ENCODE measurements at regions not wholly inside any gene's neighbourhood (a gene's known extent, or its start where the extent isn't known, plus 50 kb on each side); places are given as distances from the start of the nearest gene placed in this dataset.

GRCh38 chr1:229130028-229130668 is 140.8 kb upstream of the RAB4A start:
- H3K9me3 Mint-ChIP-seq = peaks cover 16% of the 10 kb centered on the region
- ATAC-seq (no peak), DNase-seq (ENCODE audit: low spot score) (no peak)
- H3K4me3 Mint-ChIP-seq = no peak overlapping the region
- Histone ChIP-seq H4K20me1 (replicated peaks; ENCODE audit: insufficient read depth) (no peaks in the 10 kb centered on the region), H3K4me1 (ENCODE audit: insufficient read depth) (no peaks in the 10 kb centered on the region; the same call in 1 of the 2 replicates), H2AFZ (peak overlapping the region; percentile 91), H3K4me3 (no peak overlapping the region), H3K9me2 (ENCODE audit: insufficient read depth) (0 out of 2 replicates have a peak, but pooled peaks cover 10% of the 10 kb centered on the region), H3K36me3 (ENCODE audit: insufficient read depth) (peaks cover 2% of the 10 kb centered on the region; the same call in 1 of the 2 replicates), H3K27ac (ENCODE audit: low read depth) (no peak overlapping the region), H3K27me3 (ENCODE audit: insufficient read depth) (no peaks in the 10 kb centered on the region), H3K79me2 (replicated peaks; ENCODE audit: insufficient read depth) (no peaks in the 10 kb centered on the region), H3F3A (replicated peaks; ENCODE audit: low read depth) (no peaks in the 10 kb centered on the region), H3K4me2 (no peak overlapping the region)
- H3K4me1 Mint-ChIP-seq = peaks cover 10% of the 10 kb centered on the region
- no peak overlapping the region for H3K27ac Mint-ChIP-seq
- TF ChIP-seq ZNF114 (CRISPR knock-in tag; IDR thresholded peaks at IDR 0.05) (no peak), CREB1 (CRISPR knock-in tag; IDR thresholded peaks at IDR 0.05; ENCODE audit: low read depth) (no peak), POLR2AphosphoS5 (IDR thresholded peaks at IDR 0.05; ENCODE audit: low read depth) (no peak), ZNF331 (CRISPR knock-in tag; IDR thresholded peaks at IDR 0.05; ENCODE audit: low read depth) (no peak)
- TF ChIP-seq, protein P1, sequence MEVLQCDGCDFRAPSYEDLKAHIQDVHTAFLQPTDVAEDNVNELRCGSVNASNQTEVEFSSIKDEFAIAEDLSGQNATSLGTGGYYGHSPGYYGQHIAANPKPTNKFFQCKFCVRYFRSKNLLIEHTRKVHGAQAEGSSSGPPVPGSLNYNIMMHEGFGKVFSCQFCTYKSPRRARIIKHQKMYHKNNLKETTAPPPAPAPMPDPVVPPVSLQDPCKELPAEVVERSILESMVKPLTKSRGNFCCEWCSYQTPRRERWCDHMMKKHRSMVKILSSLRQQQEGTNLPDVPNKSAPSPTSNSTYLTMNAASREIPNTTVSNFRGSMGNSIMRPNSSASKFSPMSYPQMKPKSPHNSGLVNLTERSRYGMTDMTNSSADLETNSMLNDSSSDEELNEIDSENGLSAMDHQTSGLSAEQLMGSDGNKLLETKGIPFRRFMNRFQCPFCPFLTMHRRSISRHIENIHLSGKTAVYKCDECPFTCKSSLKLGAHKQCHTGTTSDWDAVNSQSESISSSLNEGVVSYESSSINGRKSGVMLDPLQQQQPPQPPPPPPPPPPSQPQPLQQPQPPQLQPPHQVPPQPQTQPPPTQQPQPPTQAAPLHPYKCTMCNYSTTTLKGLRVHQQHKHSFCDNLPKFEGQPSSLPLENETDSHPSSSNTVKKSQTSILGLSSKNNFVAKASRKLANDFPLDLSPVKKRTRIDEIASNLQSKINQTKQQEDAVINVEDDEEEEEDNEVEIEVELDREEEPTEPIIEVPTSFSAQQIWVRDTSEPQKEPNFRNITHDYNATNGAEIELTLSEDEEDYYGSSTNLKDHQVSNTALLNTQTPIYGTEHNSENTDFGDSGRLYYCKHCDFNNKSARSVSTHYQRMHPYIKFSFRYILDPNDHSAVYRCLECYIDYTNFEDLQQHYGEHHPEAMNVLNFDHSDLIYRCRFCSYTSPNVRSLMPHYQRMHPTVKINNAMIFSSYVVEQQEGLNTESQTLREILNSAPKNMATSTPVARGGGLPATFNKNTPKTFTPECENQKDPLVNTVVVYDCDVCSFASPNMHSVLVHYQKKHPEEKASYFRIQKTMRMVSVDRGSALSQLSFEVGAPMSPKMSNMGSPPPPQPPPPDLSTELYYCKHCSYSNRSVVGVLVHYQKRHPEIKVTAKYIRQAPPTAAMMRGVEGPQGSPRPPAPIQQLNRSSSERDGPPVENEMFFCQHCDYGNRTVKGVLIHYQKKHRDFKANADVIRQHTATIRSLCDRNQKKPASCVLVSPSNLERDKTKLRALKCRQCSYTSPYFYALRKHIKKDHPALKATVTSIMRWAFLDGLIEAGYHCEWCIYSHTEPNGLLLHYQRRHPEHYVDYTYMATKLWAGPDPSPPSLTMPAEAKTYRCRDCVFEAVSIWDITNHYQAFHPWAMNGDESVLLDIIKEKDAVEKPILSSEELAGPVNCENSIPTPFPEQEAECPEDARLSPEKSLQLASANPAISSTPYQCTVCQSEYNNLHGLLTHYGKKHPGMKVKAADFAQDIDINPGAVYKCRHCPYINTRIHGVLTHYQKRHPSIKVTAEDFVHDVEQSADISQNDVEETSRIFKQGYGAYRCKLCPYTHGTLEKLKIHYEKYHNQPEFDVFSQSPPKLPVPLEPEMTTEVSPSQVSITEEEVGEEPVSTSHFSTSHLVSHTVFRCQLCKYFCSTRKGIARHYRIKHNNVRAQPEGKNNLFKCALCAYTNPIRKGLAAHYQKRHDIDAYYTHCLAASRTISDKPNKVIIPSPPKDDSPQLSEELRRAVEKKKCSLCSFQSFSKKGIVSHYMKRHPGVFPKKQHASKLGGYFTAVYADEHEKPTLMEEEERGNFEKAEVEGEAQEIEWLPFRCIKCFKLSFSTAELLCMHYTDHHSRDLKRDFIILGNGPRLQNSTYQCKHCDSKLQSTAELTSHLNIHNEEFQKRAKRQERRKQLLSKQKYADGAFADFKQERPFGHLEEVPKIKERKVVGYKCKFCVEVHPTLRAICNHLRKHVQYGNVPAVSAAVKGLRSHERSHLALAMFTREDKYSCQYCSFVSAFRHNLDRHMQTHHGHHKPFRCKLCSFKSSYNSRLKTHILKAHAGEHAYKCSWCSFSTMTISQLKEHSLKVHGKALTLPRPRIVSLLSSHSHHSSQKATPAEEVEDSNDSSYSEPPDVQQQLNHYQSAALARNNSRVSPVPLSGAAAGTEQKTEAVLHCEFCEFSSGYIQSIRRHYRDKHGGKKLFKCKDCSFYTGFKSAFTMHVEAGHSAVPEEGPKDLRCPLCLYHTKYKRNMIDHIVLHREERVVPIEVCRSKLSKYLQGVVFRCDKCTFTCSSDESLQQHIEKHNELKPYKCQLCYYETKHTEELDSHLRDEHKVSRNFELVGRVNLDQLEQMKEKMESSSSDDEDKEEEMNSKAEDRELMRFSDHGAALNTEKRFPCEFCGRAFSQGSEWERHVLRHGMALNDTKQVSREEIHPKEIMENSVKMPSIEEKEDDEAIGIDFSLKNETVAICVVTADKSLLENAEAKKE (CRISPR knock-in tag; IDR thresholded peaks at IDR 0.05) = no peak
- H3K27me3 Mint-ChIP-seq (ENCODE audit: insufficient read depth, low read depth, poor library complexity) = no peaks in the 10 kb centered on the region
- peaks cover 19% of the 10 kb centered on the region for H3K36me3 Mint-ChIP-seq (ENCODE audit: low read depth)

All from GM23338 (cell line).